Muscle of back (tissue), 3 donors: ENCODE measurements at regions not wholly inside any gene's neighbourhood (a gene's known extent, or its start where the extent isn't known, plus 50 kb on each side); places are given as distances from the start of the nearest gene placed in this dataset.

Source experiments
- DNase-seq, 3 donors: peaks; one replicate each; pipeline versions ENCODE4 v3.0.0 to v3.0.0-alpha.2; 2013

DNA sequence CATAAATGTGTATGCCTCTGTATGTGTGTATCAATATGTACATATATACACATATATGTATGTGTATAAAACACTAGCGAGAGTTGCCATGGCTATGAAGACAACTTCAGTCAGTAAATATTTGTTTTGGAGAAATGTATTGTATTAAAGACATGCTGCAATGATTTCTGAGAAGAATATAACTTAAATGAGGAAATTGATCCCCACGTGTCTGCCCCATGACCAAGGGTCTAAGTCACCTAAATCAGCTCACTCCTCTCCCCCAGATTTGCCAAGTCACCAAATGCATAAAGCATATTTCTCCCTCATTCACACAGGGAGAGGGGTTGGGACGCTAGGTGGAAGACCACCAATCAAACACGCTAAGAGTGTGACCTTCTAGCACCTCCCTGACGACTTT, 58.3 kb upstream of the LYST start:
- DNase-seq = no peak

DNA sequence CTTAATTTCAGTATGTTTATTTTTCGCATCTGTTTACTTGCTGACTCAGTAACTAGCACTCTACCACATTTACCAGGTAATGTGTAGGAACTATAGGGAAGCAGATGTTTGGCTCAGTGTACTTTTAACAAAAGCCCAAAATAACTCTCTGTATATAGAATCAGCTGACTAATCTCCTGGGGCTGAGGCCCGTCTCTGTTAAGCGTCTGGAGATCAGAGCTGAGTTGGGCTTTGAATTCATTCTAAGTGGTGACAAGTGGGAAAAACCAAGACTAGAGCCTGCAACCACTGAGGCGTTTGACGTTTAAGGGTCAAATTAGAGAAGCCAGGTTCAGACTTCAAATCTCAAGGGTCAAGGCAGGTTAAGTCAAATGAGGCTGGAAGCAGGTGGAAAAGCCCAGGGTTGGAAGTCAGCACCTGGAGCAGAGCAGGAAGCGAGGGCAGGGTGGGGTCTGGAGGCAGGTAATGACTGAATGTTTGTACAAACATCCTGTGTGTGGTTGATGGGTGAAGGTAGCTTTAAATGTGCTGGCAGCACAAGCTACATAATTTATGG, 56.8 kb upstream of the LYST start:
- peak in 1 of 3 donors; percentile 67 for DNase-seq

DNA sequence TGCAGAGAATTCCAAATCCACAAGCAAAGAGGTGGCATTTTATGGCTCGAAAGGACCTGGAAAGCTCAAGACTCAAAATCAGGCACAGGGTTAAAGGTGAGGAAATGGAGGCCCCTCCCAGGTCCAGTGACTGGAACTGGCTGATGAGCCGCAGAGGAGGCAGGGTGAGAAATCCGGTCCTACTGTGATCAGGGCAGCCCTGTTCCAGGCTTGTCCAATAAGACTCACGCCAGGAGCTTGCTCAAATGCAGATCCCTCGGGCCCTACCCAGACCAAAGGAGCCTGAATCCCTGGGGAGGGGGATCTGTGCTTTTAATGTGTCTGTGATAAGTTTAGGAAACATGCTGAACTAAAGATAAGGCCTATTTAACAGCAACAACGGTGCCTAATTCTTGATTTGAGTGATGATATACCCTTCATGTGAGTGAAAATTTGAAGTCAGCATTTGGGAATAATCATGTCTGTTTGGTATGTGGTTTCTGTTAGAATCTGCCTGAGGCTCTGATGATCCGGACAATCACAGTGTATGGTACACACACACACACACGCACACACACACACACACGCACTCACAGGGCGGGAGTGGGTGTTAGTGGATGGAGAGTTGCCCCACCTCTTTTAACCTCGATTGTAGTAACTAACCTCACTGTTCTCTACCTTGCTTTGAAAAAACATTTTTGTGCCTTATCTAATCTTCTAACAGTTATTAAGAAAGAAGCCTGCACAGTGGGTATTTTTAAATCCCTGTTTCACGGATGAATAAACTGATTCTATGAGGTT, 54.1 kb upstream of the LYST start:
- DNase-seq = no peak

DNA sequence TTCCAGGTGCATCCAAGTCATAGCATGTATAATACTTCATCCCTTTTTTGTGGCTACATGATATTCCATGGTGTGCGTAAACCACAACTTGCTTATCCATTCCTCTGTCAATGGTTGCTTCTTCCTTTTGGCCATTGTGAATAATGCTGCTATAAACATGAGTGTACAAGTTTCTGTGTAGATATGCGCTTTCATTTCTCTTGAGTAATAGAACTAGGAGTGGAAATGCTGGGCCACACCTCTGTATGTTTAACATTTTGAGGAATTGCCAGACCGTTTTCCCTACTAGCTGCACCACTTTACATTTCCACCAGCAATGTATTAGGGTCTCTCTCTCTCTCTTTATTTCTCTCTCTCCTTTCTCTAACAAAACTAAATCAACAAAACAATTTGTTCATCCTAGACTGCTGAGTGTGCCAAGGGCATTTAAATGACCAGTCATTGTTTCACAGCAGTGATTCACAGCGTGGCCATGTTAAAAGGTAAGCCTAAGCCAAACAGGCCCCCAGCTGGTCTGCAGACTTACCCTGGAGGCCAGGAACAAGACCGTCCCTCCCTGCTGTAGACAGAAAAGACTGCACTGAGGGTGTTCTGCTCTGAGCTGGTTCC, 53.2 kb upstream of the LYST start:
- DNase-seq = no peak

DNA sequence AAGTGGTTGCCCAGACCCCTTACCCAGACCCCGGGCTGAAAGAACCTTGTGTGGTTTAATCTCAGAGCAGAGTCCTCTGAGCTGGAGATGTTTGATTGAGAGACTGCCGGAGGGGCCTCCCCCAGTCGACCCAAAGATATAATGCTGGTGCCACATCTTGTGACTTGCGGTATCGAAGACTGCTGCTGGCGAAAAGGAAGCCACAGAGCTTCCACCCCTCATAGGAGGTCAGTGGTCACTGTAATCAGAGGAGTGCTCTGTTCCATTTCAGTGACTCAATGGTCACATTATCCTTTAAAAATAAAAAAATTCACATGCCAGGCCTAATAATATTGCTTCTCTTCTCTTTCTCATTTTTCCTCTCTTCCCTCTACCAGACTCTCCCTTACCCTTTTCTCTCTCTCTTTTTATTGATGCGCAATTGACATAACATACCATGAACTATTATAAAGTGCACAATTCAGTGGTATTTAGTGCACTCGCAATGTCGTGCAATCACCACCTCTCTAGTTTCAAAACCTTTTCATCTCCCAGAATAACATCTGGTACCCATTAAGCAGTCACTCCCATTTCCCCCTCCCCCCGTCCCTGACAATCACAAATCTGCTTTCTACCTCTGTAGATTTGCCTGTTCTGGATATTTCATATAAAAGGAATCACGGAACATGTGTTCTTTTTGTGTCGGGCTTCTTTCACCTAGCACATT, 52.6 kb upstream of the LYST start:
- DNase-seq = no peak

DNA sequence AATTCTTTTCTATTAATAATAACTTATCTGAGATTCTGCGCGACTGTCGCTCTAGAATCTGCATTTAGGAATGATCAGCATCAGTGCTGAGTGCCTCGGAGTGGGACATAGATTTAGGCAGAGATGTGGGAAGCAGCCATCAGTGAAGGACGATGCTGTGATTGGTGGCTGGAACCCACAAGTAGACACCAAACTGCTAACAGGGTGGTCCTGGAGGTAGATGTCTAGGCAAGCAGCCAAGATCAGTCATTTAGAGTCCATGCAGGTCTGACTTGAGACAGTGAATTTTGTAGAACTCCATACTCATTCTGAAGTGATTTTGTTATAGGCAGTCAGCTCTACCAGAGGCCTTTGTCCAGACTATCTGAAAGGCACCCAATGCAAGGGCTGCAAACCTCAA, 51.8 kb upstream of the LYST start:
- no peak for DNase-seq

DNA sequence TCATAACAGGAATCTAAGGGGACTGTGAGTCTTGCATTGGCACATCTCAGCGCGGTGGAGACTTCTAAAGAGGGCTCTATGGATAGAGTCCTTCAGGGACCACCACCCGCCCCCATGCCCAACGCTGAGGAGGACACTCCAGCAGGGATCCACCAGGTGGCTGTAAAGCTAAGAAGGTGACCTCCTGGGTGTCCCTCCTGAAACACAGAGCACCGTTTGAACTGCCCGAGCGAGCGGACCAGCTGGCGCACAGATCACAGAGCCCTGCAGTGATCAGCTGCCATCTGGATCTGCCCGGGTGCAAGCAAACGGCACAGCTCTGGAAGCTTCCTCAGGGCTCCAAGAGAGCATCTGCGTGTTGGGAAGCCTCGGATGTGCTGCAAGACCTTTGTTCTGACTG, 51.3 kb upstream of the LYST start:
- DNase-seq = no peak

DNA sequence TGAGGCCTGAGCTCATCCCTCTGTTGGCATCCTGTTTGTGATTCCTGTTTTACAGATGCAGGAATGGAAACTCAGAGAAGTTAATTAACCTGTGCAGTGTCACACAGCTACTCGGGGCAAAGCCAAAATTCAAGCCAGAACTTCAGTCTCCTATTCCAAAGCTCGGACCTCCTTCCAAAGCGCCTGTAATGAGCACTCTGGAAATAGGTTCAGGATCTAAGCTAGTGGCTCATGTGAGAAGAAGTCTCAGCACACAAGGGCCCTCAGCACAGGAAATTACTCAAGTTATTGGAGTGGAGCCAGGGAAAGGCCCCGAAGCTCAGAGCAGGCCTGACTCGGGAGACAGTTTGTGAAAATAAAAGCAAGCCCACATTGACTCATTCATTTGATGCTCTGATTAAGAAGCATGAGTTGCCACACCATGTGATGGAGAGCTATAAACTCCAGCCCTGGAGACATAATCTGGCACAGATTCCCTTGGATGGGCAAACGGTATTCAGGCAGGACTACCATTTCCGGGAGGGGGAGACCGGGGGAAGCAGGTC, 50.6 kb upstream of the LYST start:
- peak; percentile 75 to 97 (median 89) for DNase-seq
